ENCODE measurements at regions not wholly inside any gene's neighbourhood (a gene's known extent, or its start where the extent isn't known, plus 50 kb on each side); places are given as distances from the start of the nearest gene placed in this dataset.
"Not testable (repeated sequence)": the region's sequence is repeated elsewhere in the genome, so short reads cannot be mapped to it uniquely, and the experiment has no call there.

- H3K27ac ChIP-seq: no peak overlapping the region
- H3K27me3 ChIP-seq (replicated peaks; ENCODE audit: insufficient read depth): no peaks in the 10 kb centered on the region
- no peak for DNase-seq (ENCODE audit: low spot score)
- TF ChIP-seq, protein P1, sequence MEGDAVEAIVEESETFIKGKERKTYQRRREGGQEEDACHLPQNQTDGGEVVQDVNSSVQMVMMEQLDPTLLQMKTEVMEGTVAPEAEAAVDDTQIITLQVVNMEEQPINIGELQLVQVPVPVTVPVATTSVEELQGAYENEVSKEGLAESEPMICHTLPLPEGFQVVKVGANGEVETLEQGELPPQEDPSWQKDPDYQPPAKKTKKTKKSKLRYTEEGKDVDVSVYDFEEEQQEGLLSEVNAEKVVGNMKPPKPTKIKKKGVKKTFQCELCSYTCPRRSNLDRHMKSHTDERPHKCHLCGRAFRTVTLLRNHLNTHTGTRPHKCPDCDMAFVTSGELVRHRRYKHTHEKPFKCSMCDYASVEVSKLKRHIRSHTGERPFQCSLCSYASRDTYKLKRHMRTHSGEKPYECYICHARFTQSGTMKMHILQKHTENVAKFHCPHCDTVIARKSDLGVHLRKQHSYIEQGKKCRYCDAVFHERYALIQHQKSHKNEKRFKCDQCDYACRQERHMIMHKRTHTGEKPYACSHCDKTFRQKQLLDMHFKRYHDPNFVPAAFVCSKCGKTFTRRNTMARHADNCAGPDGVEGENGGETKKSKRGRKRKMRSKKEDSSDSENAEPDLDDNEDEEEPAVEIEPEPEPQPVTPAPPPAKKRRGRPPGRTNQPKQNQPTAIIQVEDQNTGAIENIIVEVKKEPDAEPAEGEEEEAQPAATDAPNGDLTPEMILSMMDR (IDR thresholded peaks at IDR 0.05): no peak
- no peaks in the 10 kb centered on the region for H3K9me3 ChIP-seq
- H3K4me1 ChIP-seq (ENCODE audit: control insufficient read depth in 1 of 2, low read depth in 2 of 2): no peaks in the 10 kb centered on the region
- H3K4me3 ChIP-seq: no peak overlapping the region
- no peaks in the 10 kb centered on the region for H3K36me3 ChIP-seq
- no peak for ATAC-seq (ENCODE audit: insufficient number of reproducible peaks, low FRiP score, low read depth)
Measured at GRCh38 chrY:7543506-7543905, 632.0 kb upstream of the AMELY start.

GRCh38 chrY:7542256-7542858 is 630.8 kb upstream of the AMELY start:
- H3K36me3 ChIP-seq: no peaks in the 10 kb centered on the region
- no peak for ATAC-seq (ENCODE audit: insufficient number of reproducible peaks, low FRiP score, low read depth)
- H3K27ac ChIP-seq: no peak overlapping the region
- DNase-seq (ENCODE audit: low spot score): no peak
- no peak overlapping the region for H3K4me3 ChIP-seq
- TF ChIP-seq, protein P1 (IDR thresholded peaks at IDR 0.05): no peak
- no peaks in the 10 kb centered on the region for H3K4me1 ChIP-seq (ENCODE audit: control insufficient read depth in 1 of 2, low read depth in 2 of 2)
- no peaks in the 10 kb centered on the region for H3K9me3 ChIP-seq
- H3K27me3 ChIP-seq (replicated peaks; ENCODE audit: insufficient read depth): no peaks in the 10 kb centered on the region

- Histone ChIP-seq H3K27me3 (replicated peaks; ENCODE audit: insufficient read depth) (no peaks in the 10 kb centered on the region), H3K27ac (no peak overlapping the region), H3K4me1 (ENCODE audit: control insufficient read depth in 1 of 2, low read depth in 2 of 2) (no peaks in the 10 kb centered on the region), H3K36me3 (no peaks in the 10 kb centered on the region), H3K4me3 (no peak overlapping the region), H3K9me3 (no peaks in the 10 kb centered on the region)
- ATAC-seq (ENCODE audit: insufficient number of reproducible peaks, low FRiP score, low read depth) (no peak), DNase-seq (ENCODE audit: low spot score) (no peak)
- TF ChIP-seq, protein P1 (IDR thresholded peaks at IDR 0.05): no peak
Measured at GRCh38 chrY:7529396-7529795, 617.8 kb upstream of the AMELY start.

DNA sequence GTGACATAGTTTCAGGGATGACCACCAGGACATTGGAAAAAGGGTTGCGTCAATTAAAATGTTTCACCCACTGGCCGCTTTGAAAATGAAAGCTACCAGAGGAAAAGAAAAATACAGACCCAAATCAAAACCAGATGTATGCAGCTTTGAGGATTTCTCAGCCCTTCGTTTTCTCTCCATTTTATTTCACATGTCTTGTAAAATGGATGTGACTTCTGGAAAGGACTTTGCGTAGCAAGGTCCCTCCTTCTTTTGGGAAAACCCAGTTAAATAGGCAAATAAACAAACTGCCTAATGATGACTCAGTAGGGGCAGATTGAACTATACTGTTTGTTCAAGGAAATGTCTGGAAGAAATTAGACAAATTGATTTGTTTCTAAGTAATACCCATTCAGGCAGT is 616.0 kb upstream of the AMELY start:
- not testable (repeated sequence) for H3K27me3 ChIP-seq (replicated peaks; ENCODE audit: insufficient read depth); H3K36me3 ChIP-seq; DNase-seq (ENCODE audit: low spot score); H3K27ac ChIP-seq; H3K4me1 ChIP-seq (ENCODE audit: control insufficient read depth in 1 of 2, low read depth in 2 of 2); H3K9me3 ChIP-seq; ATAC-seq (ENCODE audit: insufficient number of reproducible peaks, low FRiP score, low read depth)
- H3K4me3 ChIP-seq: peak overlapping the region; percentile 5

DNA sequence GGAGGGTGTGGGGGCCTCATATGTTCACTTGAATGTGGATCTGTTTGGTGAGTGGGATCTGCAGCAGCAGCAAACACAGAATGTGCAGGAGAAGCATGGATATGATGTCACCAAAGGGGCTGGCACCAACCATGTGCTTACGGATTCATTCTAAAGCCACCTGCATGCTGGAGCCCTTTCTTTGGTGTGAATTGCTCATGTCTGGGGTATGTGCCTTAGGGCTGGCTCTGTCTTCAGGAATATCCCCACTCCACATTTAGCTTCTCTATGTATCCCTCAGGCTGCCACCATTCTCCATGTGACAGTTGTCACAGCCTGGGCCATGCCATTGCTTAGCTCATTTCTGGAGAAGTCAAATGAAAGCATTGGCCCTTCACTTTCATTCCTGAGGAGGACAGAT is 606.8 kb upstream of the AMELY start:
- TF ChIP-seq, protein P1 (IDR thresholded peaks at IDR 0.05): no peak
- ATAC-seq (ENCODE audit: insufficient number of reproducible peaks, low FRiP score, low read depth) (no peak), DNase-seq (ENCODE audit: low spot score) (no peak)
- Histone ChIP-seq H3K36me3 (no peaks in the 10 kb centered on the region), H3K4me1 (ENCODE audit: control insufficient read depth in 1 of 2, low read depth in 2 of 2) (no peaks in the 10 kb centered on the region), H3K4me3 (no peak overlapping the region), H3K27me3 (replicated peaks; ENCODE audit: insufficient read depth) (no peaks in the 10 kb centered on the region), H3K9me3 (no peaks in the 10 kb centered on the region), H3K27ac (no peak overlapping the region)

DNA sequence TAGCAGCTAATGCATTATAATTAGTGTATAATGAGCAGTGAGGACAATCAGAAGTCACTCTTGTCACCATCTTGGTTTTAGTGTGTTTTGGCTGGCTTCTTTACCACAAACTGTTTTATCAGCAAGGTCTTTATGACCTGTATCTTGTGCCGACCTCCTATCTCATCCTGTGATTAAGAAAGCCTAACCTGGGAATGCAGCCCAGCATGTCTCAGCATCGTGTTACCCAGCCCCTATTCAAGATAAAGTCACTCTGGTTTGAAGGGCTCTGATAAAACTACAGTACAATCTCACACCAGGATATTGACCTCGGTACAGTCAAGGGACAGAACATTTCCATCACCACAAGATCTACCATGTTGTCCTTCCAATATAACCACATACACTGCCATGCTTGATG is 604.7 kb upstream of the AMELY start:
- Histone ChIP-seq H3K4me3 (no peak overlapping the region), H3K27ac (no peak overlapping the region), H3K4me1 (ENCODE audit: control insufficient read depth in 1 of 2, low read depth in 2 of 2) (no peaks in the 10 kb centered on the region), H3K27me3 (replicated peaks; ENCODE audit: insufficient read depth) (no peaks in the 10 kb centered on the region), H3K9me3 (no peaks in the 10 kb centered on the region), H3K36me3 (no peaks in the 10 kb centered on the region)
- DNase-seq (ENCODE audit: low spot score) (no peak), ATAC-seq (ENCODE audit: insufficient number of reproducible peaks, low FRiP score, low read depth) (no peak)
- TF ChIP-seq, protein P1 (IDR thresholded peaks at IDR 0.05): no peak
